HL-60 (cell line): ENCODE measurements at regions not wholly inside any gene's neighbourhood (a gene's known extent, or its start where the extent isn't known, plus 50 kb on each side); places are given as distances from the start of the nearest gene placed in this dataset.

ENCODE experiments used
- DNase-seq, 2 experiments: peaks; one replicate each; pipeline ENCODE4 v3.0.0-alpha.2; 2010 to 2020; ENCODE audit warnings: low read depth in 1 of 2, low spot score in 1 of 2
- H3K27ac ChIP-seq: fragments of 250-450 bp; sonication (Bioruptor Pico); replicated peaks from 2 replicates; pipeline ENCODE4 v1.5.1; 2020; ENCODE audit warnings: mild to moderate bottlenecking, moderate library complexity
- H3K27me3 ChIP-seq: fragments of 250-450 bp; sonication (Bioruptor Pico); 2 replicates; pipeline ENCODE4 v1.5.1; 2021; ENCODE audit warnings: mild to moderate bottlenecking, moderate library complexity; ENCODE audit not compliant: insufficient read depth, poor library complexity, severe bottlenecking
- H3K4me3 ChIP-seq: replicated peaks from 2 replicates; pipeline ENCODE4 v1.5.1; 2011; ENCODE audit warnings: mild to moderate bottlenecking, control low read depth, low read length; ENCODE audit not compliant: insufficient read depth
- GABPA ChIP-seq: IDR thresholded peaks from 2 replicates; pipeline ENCODE4 v1.6.1; 2012; ENCODE audit warnings: low read depth
- POLR2AphosphoS5 ChIP-seq: IDR thresholded peaks from 2 replicates; pipeline ENCODE4 v1.6.1; 2012; ENCODE audit warnings: low read depth
- SPI1 ChIP-seq: IDR thresholded peaks from 2 replicates; pipeline ENCODE4 v1.6.1; 2012; ENCODE audit warnings: low read depth, mild to moderate bottlenecking, borderline replicate concordance
- TF ChIP-seq, protein P1 (sequence below): IDR thresholded peaks from one replicate; pipeline ENCODE4 v1.5.1; 2011; ENCODE audit warnings: low read length, control low read depth, inconsistent platforms; ENCODE audit not compliant: insufficient read depth
- TF ChIP-seq, protein P2 (sequence below): IDR thresholded peaks from 2 replicates; pipeline ENCODE4 v1.6.1; 2012; ENCODE audit warnings: low read depth; ENCODE audit not compliant: insufficient replicate concordance

GRCh38 chrX:44088510-44089144, 115.4 kb upstream of the NDP start:
- Histone ChIP-seq H3K4me3 (no peak overlapping the region), H3K27ac (no peak overlapping the region), H3K27me3 (no peaks in the 10 kb centered on the region)
- TF ChIP-seq, protein P1, sequence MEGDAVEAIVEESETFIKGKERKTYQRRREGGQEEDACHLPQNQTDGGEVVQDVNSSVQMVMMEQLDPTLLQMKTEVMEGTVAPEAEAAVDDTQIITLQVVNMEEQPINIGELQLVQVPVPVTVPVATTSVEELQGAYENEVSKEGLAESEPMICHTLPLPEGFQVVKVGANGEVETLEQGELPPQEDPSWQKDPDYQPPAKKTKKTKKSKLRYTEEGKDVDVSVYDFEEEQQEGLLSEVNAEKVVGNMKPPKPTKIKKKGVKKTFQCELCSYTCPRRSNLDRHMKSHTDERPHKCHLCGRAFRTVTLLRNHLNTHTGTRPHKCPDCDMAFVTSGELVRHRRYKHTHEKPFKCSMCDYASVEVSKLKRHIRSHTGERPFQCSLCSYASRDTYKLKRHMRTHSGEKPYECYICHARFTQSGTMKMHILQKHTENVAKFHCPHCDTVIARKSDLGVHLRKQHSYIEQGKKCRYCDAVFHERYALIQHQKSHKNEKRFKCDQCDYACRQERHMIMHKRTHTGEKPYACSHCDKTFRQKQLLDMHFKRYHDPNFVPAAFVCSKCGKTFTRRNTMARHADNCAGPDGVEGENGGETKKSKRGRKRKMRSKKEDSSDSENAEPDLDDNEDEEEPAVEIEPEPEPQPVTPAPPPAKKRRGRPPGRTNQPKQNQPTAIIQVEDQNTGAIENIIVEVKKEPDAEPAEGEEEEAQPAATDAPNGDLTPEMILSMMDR = no peak
- TF ChIP-seq GABPA (no peak), POLR2AphosphoS5 (no peak), SPI1 (no peak)
- TF ChIP-seq, protein P2, sequence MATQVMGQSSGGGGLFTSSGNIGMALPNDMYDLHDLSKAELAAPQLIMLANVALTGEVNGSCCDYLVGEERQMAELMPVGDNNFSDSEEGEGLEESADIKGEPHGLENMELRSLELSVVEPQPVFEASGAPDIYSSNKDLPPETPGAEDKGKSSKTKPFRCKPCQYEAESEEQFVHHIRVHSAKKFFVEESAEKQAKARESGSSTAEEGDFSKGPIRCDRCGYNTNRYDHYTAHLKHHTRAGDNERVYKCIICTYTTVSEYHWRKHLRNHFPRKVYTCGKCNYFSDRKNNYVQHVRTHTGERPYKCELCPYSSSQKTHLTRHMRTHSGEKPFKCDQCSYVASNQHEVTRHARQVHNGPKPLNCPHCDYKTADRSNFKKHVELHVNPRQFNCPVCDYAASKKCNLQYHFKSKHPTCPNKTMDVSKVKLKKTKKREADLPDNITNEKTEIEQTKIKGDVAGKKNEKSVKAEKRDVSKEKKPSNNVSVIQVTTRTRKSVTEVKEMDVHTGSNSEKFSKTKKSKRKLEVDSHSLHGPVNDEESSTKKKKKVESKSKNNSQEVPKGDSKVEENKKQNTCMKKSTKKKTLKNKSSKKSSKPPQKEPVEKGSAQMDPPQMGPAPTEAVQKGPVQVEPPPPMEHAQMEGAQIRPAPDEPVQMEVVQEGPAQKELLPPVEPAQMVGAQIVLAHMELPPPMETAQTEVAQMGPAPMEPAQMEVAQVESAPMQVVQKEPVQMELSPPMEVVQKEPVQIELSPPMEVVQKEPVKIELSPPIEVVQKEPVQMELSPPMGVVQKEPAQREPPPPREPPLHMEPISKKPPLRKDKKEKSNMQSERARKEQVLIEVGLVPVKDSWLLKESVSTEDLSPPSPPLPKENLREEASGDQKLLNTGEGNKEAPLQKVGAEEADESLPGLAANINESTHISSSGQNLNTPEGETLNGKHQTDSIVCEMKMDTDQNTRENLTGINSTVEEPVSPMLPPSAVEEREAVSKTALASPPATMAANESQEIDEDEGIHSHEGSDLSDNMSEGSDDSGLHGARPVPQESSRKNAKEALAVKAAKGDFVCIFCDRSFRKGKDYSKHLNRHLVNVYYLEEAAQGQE = no peak
- no peak for DNase-seq

DNA sequence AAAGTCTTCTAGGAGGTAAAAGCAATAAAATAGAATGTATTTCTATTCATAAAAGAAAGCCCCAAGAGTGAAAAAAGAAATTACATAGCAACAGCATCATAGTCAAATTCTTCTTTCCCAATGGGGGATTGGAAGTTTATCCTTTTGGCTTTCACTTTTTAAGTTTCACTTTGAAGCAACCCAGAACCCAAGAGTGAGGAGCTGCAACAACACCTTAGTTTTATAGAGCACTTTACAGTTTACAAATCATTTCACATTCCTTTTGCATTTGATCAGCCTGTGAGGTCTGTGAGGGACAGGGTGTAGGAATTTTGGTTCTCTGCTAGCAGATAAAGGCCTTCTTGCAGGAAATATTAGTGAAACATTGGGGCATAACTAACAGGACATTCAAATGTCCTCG, 112.0 kb upstream of the NDP start:
- TF ChIP-seq, protein P2 = no peak
- TF ChIP-seq, protein P1 = no peak
- no peak for TF ChIP-seq POLR2AphosphoS5
- no peak for TF ChIP-seq GABPA
- no peak for TF ChIP-seq SPI1
- no peak for DNase-seq
- H3K27me3 ChIP-seq = no peaks in the 10 kb centered on the region
- no peak overlapping the region for H3K27ac ChIP-seq
- H3K4me3 ChIP-seq = no peak overlapping the region

- Histone ChIP-seq H3K4me3 (no peak overlapping the region), H3K27me3 (no peaks in the 10 kb centered on the region), H3K27ac (no peak overlapping the region)
- TF ChIP-seq, protein P1 = no peak
- TF ChIP-seq GABPA (no peak), SPI1 (no peak), POLR2AphosphoS5 (no peak)
- TF ChIP-seq, protein P2 = no peak
- no peak for DNase-seq
Measured at GRCh38 chrX:44082829-44083228, 109.6 kb upstream of the NDP start.
